GM18519 (cell line): ENCODE measurements at regions not wholly inside any gene's neighbourhood (a gene's known extent, or its start where the extent isn't known, plus 50 kb on each side); places are given as distances from the start of the nearest gene placed in this dataset.

Experiments used
- ATAC-seq: cut with Tn5 transposase; IDR thresholded peaks from one replicate; pipeline ENCODE4 v1.9.1; 2021; ENCODE audit warnings: mild to moderate bottlenecking, moderate library complexity; ENCODE audit not compliant: unreplicated experiment, low FRiP score

- ATAC-seq, result no peak
Observed at GRCh38 chr5:4093970-4094369, 498.3 kb downstream of the IRX1 start.

GRCh38 chr5:4095918-4096630, 500.4 kb downstream of the IRX1 start:
- no peak for ATAC-seq

- no peak for ATAC-seq
Observed at GRCh38 chr5:4097199-4097598, 501.6 kb downstream of the IRX1 start.

- ATAC-seq, result no peak
Observed at GRCh38 chr5:4098226-4098625, 502.6 kb downstream of the IRX1 start.

- no peak for ATAC-seq
Observed at GRCh38 chr5:4099386-4099785, 503.8 kb downstream of the IRX1 start.

- no peak for ATAC-seq
Observed at GRCh38 chr5:4100739-4101138, 505.1 kb downstream of the IRX1 start.

GRCh38 chr5:4101189-4101588, 505.6 kb downstream of the IRX1 start:
- no peak for ATAC-seq

- no peak for ATAC-seq
Observed at GRCh38 chr5:4104831-4105597, 509.4 kb downstream of the IRX1 start.

- no peak for ATAC-seq
Observed at GRCh38 chr5:4108690-4109089, 513.1 kb downstream of the IRX1 start.

- no peak for ATAC-seq
Observed at GRCh38 chr5:4113426-4113825, 517.8 kb downstream of the IRX1 start.

GRCh38 chr5:4113905-4114304, 518.3 kb downstream of the IRX1 start:
- no peak for ATAC-seq

- no peak for ATAC-seq
Observed at GRCh38 chr5:4114452-4114851, 518.8 kb downstream of the IRX1 start.

- ATAC-seq, result no peak
Observed at GRCh38 chr5:4116834-4117233, 521.2 kb downstream of the IRX1 start.

GRCh38 chr5:4124221-4124970, 528.8 kb downstream of the IRX1 start:
- no peak for ATAC-seq

- no peak for ATAC-seq
Observed at GRCh38 chr5:4128994-4129393, 533.4 kb downstream of the IRX1 start.

GRCh38 chr5:4129523-4129922, 533.9 kb downstream of the IRX1 start:
- no peak for ATAC-seq

- no peak for ATAC-seq
Observed at GRCh38 chr5:4130819-4131218, 535.2 kb downstream of the IRX1 start.

GRCh38 chr5:4137781-4138180, 542.1 kb downstream of the IRX1 start:
- ATAC-seq, result no peak

- ATAC-seq, result no peak
Observed at GRCh38 chr5:4142842-4143241, 547.2 kb downstream of the IRX1 start.

GRCh38 chr5:4144411-4145007, 548.9 kb downstream of the IRX1 start:
- ATAC-seq, result no peak

GRCh38 chr5:4145511-4145910, 549.9 kb downstream of the IRX1 start:
- no peak for ATAC-seq
